ENCODE measurements at regions not wholly inside any gene's neighbourhood (a gene's known extent, or its start where the extent isn't known, plus 50 kb on each side); places are given as distances from the start of the nearest gene placed in this dataset.

DNA sequence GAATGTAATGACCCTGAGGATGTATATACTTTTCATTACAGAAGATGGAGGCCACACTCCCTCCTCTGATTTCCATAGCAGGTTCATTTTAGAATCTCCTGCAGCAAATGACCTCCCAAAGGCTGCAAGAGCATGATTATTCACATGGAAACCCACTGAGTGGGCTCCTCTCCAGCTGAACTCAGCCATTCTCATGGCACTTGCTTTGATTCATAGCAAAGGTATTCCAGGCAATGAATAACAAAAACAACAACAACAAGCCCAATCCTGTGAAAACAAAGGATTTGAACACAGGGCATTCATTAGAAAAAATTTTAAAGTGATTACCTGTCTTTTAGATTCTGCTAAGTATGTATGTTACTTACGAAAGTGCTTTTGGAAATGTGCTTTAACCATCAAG lies 894.0 kb upstream of the FRG1 start:
- no peaks in the 10 kb centered on the region for H3K36me3 Mint-ChIP-seq (ENCODE audit: low read depth)

GRCh38 chr4:189048119-189048518 lies 892.6 kb upstream of the FRG1 start:
- intact Hi-C loops (cut with micrococcal nuclease), result no loop called here
- no peak for DNase-seq (ENCODE audit: low spot score)
- H3K36me3 Mint-ChIP-seq (ENCODE audit: low read depth), result no peaks in the 10 kb centered on the region
- no peaks in the 10 kb centered on the region for H3K27me3 Mint-ChIP-seq (ENCODE audit: insufficient read depth)
- H3K4me1 Mint-ChIP-seq (ENCODE audit: low read depth), result no peaks in the 10 kb centered on the region
- no peak overlapping the region for H3K27ac Mint-ChIP-seq
- no peaks in the 10 kb centered on the region for H3K9me3 Mint-ChIP-seq
- H3K4me3 Mint-ChIP-seq, result no peak overlapping the region

More for the DNA sequence above, 894.0 kb upstream of the FRG1 start:
- intact Hi-C loops (cut with micrococcal nuclease), result no loop called here
- Mint-ChIP-seq H3K27me3 (ENCODE audit: insufficient read depth) (no peaks in the 10 kb centered on the region), H3K4me3 (no peak overlapping the region), H3K4me1 (ENCODE audit: low read depth) (no peaks in the 10 kb centered on the region), H3K27ac (no peak overlapping the region), H3K9me3 (no peaks in the 10 kb centered on the region)
- DNase-seq (ENCODE audit: low spot score), result no peak

- Mint-ChIP-seq H3K36me3 (ENCODE audit: low read depth) (no peaks in the 10 kb centered on the region), H3K9me3 (no peaks in the 10 kb centered on the region), H3K4me1 (ENCODE audit: low read depth) (no peaks in the 10 kb centered on the region), H3K4me3 (no peak overlapping the region), H3K27ac (no peak overlapping the region), H3K27me3 (ENCODE audit: insufficient read depth) (no peaks in the 10 kb centered on the region)
- no peak for DNase-seq (ENCODE audit: low spot score)
- intact Hi-C loops (cut with micrococcal nuclease), result no loop called here
Measured at GRCh38 chr4:189049682-189050081, 891.0 kb upstream of the FRG1 start.

DNA sequence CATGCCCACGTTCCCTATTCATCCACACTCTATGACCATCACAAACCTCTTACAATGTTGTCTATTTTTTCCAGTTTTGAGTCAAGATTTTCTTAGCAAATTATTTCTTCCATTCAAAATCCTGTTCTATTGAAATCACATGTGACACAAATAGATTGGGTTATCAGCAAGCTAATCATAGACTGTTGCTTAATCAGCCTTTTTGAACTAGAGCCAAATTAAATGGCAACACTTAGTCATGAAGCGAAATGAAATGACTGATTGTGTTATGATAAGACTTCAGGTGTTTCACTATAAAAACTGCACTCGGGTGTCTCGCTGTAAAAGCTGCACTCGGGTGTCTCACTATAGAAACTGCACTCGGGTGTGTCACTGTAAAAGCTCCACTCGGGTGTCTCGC lies 890.0 kb upstream of the FRG1 start:
- Mint-ChIP-seq H3K9me3 (no peaks in the 10 kb centered on the region), H3K4me3 (no peak overlapping the region), H3K27ac (no peak overlapping the region), H3K4me1 (ENCODE audit: low read depth) (no peaks in the 10 kb centered on the region), H3K36me3 (ENCODE audit: low read depth) (no peaks in the 10 kb centered on the region), H3K27me3 (ENCODE audit: insufficient read depth) (no peaks in the 10 kb centered on the region)
- DNase-seq (ENCODE audit: low spot score), result no peak
- intact Hi-C loops (cut with micrococcal nuclease), result no loop called here

DNA sequence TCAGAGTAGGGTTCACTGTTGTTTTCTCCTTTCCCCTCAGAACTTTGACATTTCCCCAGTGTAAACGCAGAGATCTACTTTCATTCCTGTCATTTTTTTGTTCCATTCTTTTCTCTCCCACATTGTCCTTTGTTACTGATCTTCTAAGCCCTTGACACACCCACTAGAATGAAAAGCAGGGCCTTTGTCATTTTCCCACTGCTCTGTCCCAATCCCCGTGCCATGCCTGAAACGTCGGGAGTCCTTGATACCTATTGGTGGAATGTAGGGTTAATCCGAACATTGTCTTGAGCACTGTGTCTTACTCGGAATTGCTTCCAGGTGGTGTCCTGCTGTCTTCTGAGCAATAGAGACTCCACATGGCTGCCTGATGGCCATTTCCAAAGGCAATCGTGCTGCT lies 887.1 kb upstream of the FRG1 start:
- H3K36me3 Mint-ChIP-seq (ENCODE audit: low read depth), result no peaks in the 10 kb centered on the region
- no peak overlapping the region for H3K27ac Mint-ChIP-seq
- H3K9me3 Mint-ChIP-seq, result peaks cover 8% of the 10 kb centered on the region
- DNase-seq (ENCODE audit: low spot score), result no peak
- no peaks in the 10 kb centered on the region for H3K27me3 Mint-ChIP-seq (ENCODE audit: insufficient read depth)
- H3K4me1 Mint-ChIP-seq (ENCODE audit: low read depth), result no peaks in the 10 kb centered on the region
- intact Hi-C loops (cut with micrococcal nuclease), result no loop called here
- no peak overlapping the region for H3K4me3 Mint-ChIP-seq

- Mint-ChIP-seq H3K4me3 (no peak overlapping the region), H3K27me3 (ENCODE audit: insufficient read depth) (no peaks in the 10 kb centered on the region), H3K4me1 (ENCODE audit: low read depth) (no peaks in the 10 kb centered on the region), H3K27ac (no peak overlapping the region), H3K36me3 (ENCODE audit: low read depth) (no peaks in the 10 kb centered on the region), H3K9me3 (peaks cover 39% of the 10 kb centered on the region)
- no peak for DNase-seq (ENCODE audit: low spot score)
- intact Hi-C loops (cut with micrococcal nuclease), result no loop called here
Measured at GRCh38 chr4:189060104-189060503, 880.6 kb upstream of the FRG1 start.

DNA sequence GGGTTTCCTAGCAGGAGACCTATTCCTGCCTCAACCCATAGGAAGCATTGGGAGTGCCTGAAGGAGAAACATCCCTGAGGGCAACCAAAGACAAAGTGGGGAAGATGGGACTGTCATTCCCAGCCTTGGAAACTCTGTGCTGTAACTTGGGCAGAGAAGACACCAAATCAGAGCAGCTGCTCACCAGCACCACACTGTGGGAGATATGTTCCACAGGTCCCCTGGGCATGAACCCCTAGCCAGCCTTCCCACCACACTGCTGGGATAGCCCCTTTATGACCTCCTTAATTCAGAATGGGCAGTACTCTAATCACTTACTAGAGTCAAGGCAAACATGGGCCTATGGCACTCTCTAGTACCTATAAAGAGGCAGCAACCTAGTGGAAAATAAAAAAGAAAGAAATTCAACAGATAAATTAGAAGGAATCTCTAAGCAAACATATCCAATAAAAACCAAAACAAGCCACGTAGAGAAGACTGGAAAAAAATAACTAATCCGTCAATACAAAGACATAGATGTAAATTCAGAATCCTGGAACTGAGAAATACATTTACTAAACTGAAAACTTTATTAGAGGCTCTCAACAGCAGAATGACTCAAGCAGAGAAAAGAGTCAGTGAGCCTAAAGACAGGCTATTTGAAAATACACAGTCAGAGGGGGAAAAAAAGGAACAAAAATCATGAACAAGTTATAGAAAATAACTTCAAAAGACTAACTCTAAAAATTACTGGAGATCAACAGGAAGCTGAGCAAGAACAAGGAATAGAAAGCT lies 878.4 kb upstream of the FRG1 start:
- Mint-ChIP-seq H3K4me3 (no peak overlapping the region), H3K27me3 (ENCODE audit: insufficient read depth) (no peaks in the 10 kb centered on the region), H3K9me3 (peaks cover 39% of the 10 kb centered on the region), H3K27ac (no peak overlapping the region), H3K4me1 (ENCODE audit: low read depth) (no peaks in the 10 kb centered on the region), H3K36me3 (ENCODE audit: low read depth) (no peaks in the 10 kb centered on the region)
- no peak for DNase-seq (ENCODE audit: low spot score)
- intact Hi-C loops (cut with micrococcal nuclease), result no loop called here

DNA sequence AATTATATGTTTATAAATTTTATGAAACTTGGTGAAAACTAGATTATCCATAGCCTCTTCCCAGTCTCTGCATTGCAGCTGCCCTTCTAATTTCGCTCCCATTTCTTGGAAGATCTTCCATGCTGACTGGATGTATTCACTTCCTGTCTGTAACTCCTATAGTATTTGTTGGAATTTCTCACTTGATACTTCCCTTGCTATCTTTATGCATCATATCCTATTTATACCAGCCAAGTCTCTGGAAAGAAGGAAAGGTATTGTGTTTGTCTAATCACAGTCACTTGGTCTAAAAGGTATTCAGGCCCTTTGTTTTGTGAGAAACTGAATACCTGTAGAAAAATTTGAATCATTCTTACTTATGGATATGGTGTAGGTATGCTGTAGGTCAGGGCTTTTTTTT lies 870.9 kb upstream of the FRG1 start:
- no peak overlapping the region for H3K4me3 Mint-ChIP-seq
- no peaks in the 10 kb centered on the region for H3K36me3 Mint-ChIP-seq (ENCODE audit: low read depth)
- peaks cover 20% of the 10 kb centered on the region for H3K9me3 Mint-ChIP-seq
- no peaks in the 10 kb centered on the region for H3K27me3 Mint-ChIP-seq (ENCODE audit: insufficient read depth)
- no peaks in the 10 kb centered on the region for H3K4me1 Mint-ChIP-seq (ENCODE audit: low read depth)
- H3K27ac Mint-ChIP-seq, result no peak overlapping the region
- DNase-seq (ENCODE audit: low spot score), result no peak
- intact Hi-C loops (cut with micrococcal nuclease), result no loop called here

GRCh38 chr4:189071241-189071640 lies 869.4 kb upstream of the FRG1 start:
- Mint-ChIP-seq H3K9me3 (peaks cover 17% of the 10 kb centered on the region), H3K4me1 (ENCODE audit: low read depth) (no peaks in the 10 kb centered on the region), H3K36me3 (ENCODE audit: low read depth) (no peaks in the 10 kb centered on the region), H3K27ac (no peak overlapping the region), H3K4me3 (no peak overlapping the region), H3K27me3 (ENCODE audit: insufficient read depth) (no peaks in the 10 kb centered on the region)
- intact Hi-C loops (cut with micrococcal nuclease), result no loop called here
- DNase-seq (ENCODE audit: low spot score), result no peak

GRCh38 chr4:189073739-189074138 lies 866.9 kb upstream of the FRG1 start:
- Mint-ChIP-seq H3K27me3 (ENCODE audit: insufficient read depth) (no peaks in the 10 kb centered on the region), H3K9me3 (peaks cover 10% of the 10 kb centered on the region), H3K4me3 (no peak overlapping the region)

DNA sequence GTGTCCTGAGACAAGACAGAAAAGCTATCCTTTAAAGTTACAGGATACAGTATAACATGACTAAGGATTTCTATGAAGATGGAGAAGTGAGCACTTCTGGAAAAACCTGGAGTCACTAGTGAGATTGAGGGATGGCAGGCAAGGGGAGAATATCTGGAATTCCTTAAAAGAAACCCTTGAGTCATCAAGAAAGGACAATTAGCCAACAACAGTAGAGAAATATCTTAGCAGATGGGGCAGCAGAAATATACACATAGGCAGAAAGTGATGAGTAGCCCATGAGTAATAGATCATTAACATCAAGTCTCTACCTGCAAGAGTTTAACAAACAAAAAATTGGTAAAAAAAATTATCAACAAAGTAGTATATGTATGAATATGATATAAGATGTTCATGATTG lies 858.8 kb upstream of the FRG1 start:
- DNase-seq (ENCODE audit: low spot score), result no peak
- no peak overlapping the region for H3K4me3 Mint-ChIP-seq
- H3K27me3 Mint-ChIP-seq (ENCODE audit: insufficient read depth), result no peaks in the 10 kb centered on the region
- H3K9me3 Mint-ChIP-seq, result no peaks in the 10 kb centered on the region
- H3K36me3 Mint-ChIP-seq (ENCODE audit: low read depth), result no peaks in the 10 kb centered on the region
- intact Hi-C loops (cut with micrococcal nuclease), result no loop called here
- no peak overlapping the region for H3K27ac Mint-ChIP-seq
- H3K4me1 Mint-ChIP-seq (ENCODE audit: low read depth), result no peaks in the 10 kb centered on the region

More at GRCh38 chr4:189073739-189074138, 866.9 kb upstream of the FRG1 start:
- no peak for DNase-seq (ENCODE audit: low spot score)
- intact Hi-C loops (cut with micrococcal nuclease), result no loop called here
- H3K36me3 Mint-ChIP-seq (ENCODE audit: low read depth), result no peaks in the 10 kb centered on the region
- H3K27ac Mint-ChIP-seq, result no peak overlapping the region
- no peaks in the 10 kb centered on the region for H3K4me1 Mint-ChIP-seq (ENCODE audit: low read depth)

DNA sequence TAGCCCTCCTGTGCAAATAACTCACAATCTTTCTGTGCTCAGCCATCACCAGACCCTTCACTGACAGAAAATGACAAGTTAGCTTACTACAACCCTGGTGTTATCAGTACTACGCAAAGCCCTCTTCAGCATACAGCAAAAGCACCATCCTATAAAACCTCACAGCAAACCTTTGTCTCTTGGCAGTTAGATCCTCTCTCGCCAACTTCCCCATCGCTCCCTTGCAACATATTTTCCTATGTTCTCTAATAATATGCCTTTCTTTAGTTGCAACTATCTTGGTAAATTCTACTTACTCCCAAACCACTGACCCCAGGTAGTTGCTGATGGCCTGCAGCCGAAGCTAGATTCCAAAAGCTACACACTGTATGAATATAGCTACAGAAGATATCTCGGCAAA lies 856.9 kb upstream of the FRG1 start:
- DNase-seq (ENCODE audit: low spot score), result no peak
- Mint-ChIP-seq H3K27me3 (ENCODE audit: insufficient read depth) (no peaks in the 10 kb centered on the region), H3K4me1 (ENCODE audit: low read depth) (no peaks in the 10 kb centered on the region), H3K36me3 (ENCODE audit: low read depth) (no peaks in the 10 kb centered on the region), H3K4me3 (no peak overlapping the region), H3K27ac (no peak overlapping the region), H3K9me3 (no peaks in the 10 kb centered on the region)
- intact Hi-C loops (cut with micrococcal nuclease), result no loop called here

GRCh38 chr4:189084671-189085070 lies 856.0 kb upstream of the FRG1 start:
- Mint-ChIP-seq H3K27ac (no peak overlapping the region), H3K36me3 (ENCODE audit: low read depth) (no peaks in the 10 kb centered on the region), H3K9me3 (no peaks in the 10 kb centered on the region), H3K4me1 (ENCODE audit: low read depth) (no peaks in the 10 kb centered on the region), H3K4me3 (no peak overlapping the region), H3K27me3 (ENCODE audit: insufficient read depth) (no peaks in the 10 kb centered on the region)
- DNase-seq (ENCODE audit: low spot score), result no peak
- intact Hi-C loops (cut with micrococcal nuclease), result no loop called here

GRCh38 chr4:189087971-189088370 lies 852.7 kb upstream of the FRG1 start:
- no peaks in the 10 kb centered on the region for H3K36me3 Mint-ChIP-seq (ENCODE audit: low read depth)
- no peak overlapping the region for H3K27ac Mint-ChIP-seq
- no peak for DNase-seq (ENCODE audit: low spot score)
- H3K9me3 Mint-ChIP-seq, result no peaks in the 10 kb centered on the region
- H3K27me3 Mint-ChIP-seq (ENCODE audit: insufficient read depth), result no peaks in the 10 kb centered on the region
- intact Hi-C loops (cut with micrococcal nuclease), result no loop called here
- no peak overlapping the region for H3K4me3 Mint-ChIP-seq
- H3K4me1 Mint-ChIP-seq (ENCODE audit: low read depth), result no peaks in the 10 kb centered on the region

Data from activated T-helper 1 cell treated with anti-CD3 and anti-CD28 coated beads, Interleukin-12 subunit alpha, Interleukin-12 subunit beta, Interleukin-2, Interleukin-4 antibody, amounts not matched to agents 30 ng/mL and 10 ng/mL and 1 ng/mL, durations not matched to agents 14 hours and 24 hours and 36 hours (primary cell).